K562 (cell line): ENCODE measurements at regions not wholly inside any gene's neighbourhood (a gene's known extent, or its start where the extent isn't known, plus 50 kb on each side); places are given as distances from the start of the nearest gene placed in this dataset.

Experiments
- ATAC-seq: fragments of 200-7000 bp; cut with Tn5 transposase; 3 replicates; pipeline ENCODE4 v1.9.1; 2020; ENCODE audit warnings: moderate library complexity
- BruUV-seq: library from RNA; stranded (reverse); fragments of 400-500 nt; replicated peaks from 2 replicates; lab custom pipeline; 2021; lab: Mats Ljungman, UMichigan
- CTCF ChIA-PET: fragments of 300-600 bp; formaldehyde crosslinking; extraction: SDS; loops from one replicate; lab custom pipeline; 2021; ENCODE audit warnings: low intra/inter-chr PET ratio; lab: Yijun Ruan, JAX
- POLR2A ChIA-PET: fragments of 300-600, 350-650 bp; sonication (Branson Sonifier 250); formaldehyde crosslinking; extraction: SDS; loops from one replicate; lab custom pipeline; 2021; ENCODE audit warnings: antibody characterized with exemption, inconsistent platforms; lab: Yijun Ruan, JAX
- DNase-seq, 4 experiments: peaks; one replicate each; pipeline versions ENCODE4 v3.0.0 to v3.0.0-alpha.2; 2011 to 2018; ENCODE audit warnings: low spot score in 3 of 4, mixed read lengths in 3 of 4; ENCODE audit errors: extremely low read depth in 1 of 4
- FAIRE-seq: peaks from 2 replicates; lab custom pipeline; 2011; peaks lifted over from hg19 to GRCh38; lab: Jason Lieb, UNC
- H2AFZ ChIP-seq: 2 replicates; pipeline ENCODE4 v1.6.0; 2011; ENCODE audit warnings: low read depth, low read length, control low read depth, inconsistent platforms
- H3K27ac ChIP-seq: fragments of 200-600 bp; 3 replicates; pipeline ENCODE4 v1.8.0; 2011; ENCODE audit warnings: low read depth, mild to moderate bottlenecking, control low read depth, inconsistent platforms, low read length, moderate library complexity, mixed read lengths; ENCODE audit errors: extremely low read depth
- H3K27me3 ChIP-seq, 2 experiments: fragments of 300-600 bp in 1 of 2; 2 replicates in 1 of 2; 3 replicates in 1 of 2; pipeline versions ENCODE4 v1.6.0 to v1.8.0; 2011; ENCODE audit warnings: inconsistent platforms in 2 of 2, low read length in 2 of 2, mild to moderate bottlenecking in 1 of 2, mixed read lengths in 1 of 2, moderate library complexity in 1 of 2; ENCODE audit not compliant: control insufficient read depth in 2 of 2, insufficient read depth in 2 of 2
- H3K36me3 ChIP-seq: fragments of 300-600 bp; 3 replicates; pipeline ENCODE4 v1.8.0; 2011; ENCODE audit warnings: mild to moderate bottlenecking, low read length, inconsistent platforms; ENCODE audit not compliant: control insufficient read depth, insufficient read depth
- H3K4me1 ChIP-seq, 2 experiments: fragments of 200-600 bp in 1 of 2; replicated peaks in 1 of 2; 2 replicates in 1 of 2; 3 replicates in 1 of 2; pipeline versions ENCODE4 v1.5.1 to v1.8.0; 2011; ENCODE audit warnings: inconsistent platforms in 2 of 2, low read length in 2 of 2, mild to moderate bottlenecking in 1 of 2, mixed read lengths in 1 of 2, moderate library complexity in 1 of 2; ENCODE audit not compliant: control insufficient read depth in 2 of 2, insufficient read depth in 2 of 2
- H3K4me2 ChIP-seq: 2 replicates; pipeline ENCODE4 v1.6.1; 2011; ENCODE audit warnings: low read length, control low read depth, inconsistent platforms, mixed read lengths; ENCODE audit not compliant: insufficient read depth
- H3K4me3 ChIP-seq: fragments of 200-600 bp; sonication (generic), shearing (Covaris generic); 2 replicates; pipeline ENCODE4 v1.5.1; 2016; ENCODE audit warnings: control low read depth, inconsistent platforms
- H3K79me2 ChIP-seq: fragments of 200-600 bp; 3 replicates; pipeline ENCODE4 v1.8.0; 2011; ENCODE audit warnings: low read length, inconsistent platforms; ENCODE audit not compliant: control insufficient read depth, insufficient read depth
- H3K9ac ChIP-seq, 2 experiments: 2 replicates each; pipeline versions ENCODE4 v1.6.0 to v1.6.1; 2011; ENCODE audit warnings: low read depth in 2 of 2, low read length in 2 of 2, control low read depth in 1 of 2, inconsistent platforms in 1 of 2, mild to moderate bottlenecking in 1 of 2, mixed read lengths in 1 of 2; ENCODE audit not compliant: insufficient read depth in 1 of 2
- H3K9me1 ChIP-seq: one replicate; pipeline ENCODE4 v1.6.0; 2011; ENCODE audit warnings: inconsistent platforms, mild to moderate bottlenecking, low read length, moderate library complexity; ENCODE audit not compliant: control insufficient read depth, insufficient read depth
- H3K9me3 ChIP-seq: replicated peaks from 2 replicates; pipeline ENCODE4 v1.5.1; 2011; ENCODE audit warnings: low read depth, low read length, inconsistent platforms; ENCODE audit not compliant: control insufficient read depth, insufficient read depth
- H4K20me1 ChIP-seq: replicated peaks from 2 replicates; pipeline ENCODE4 v1.6.1; 2011; ENCODE audit warnings: low read length, inconsistent platforms, mixed read lengths; ENCODE audit not compliant: control insufficient read depth, insufficient read depth
- ARHGAP35 ChIP-seq: fragments of 450-650 bp; IDR thresholded peaks from 2 replicates; pipeline ENCODE4 v1.6.1; 2018; ENCODE audit not compliant: partially characterized antibody
- BRD4 ChIP-seq: fragments of 200-600 bp; sonication (generic); IDR thresholded peaks from 2 replicates; pipeline ENCODE4 v1.6.1; 2017; ENCODE audit warnings: inconsistent platforms
- CBX3 ChIP-seq, 2 experiments: IDR thresholded peaks; 1 replicate in 1 of 2; 2 replicates in 1 of 2; pipeline ENCODE4 v1.6.1; 2012; ENCODE audit warnings: inconsistent platforms in 2 of 2, low read length in 2 of 2, borderline replicate concordance in 1 of 2, control low read depth in 1 of 2
- CCAR2 ChIP-seq: fragments of 200-400 bp; formaldehyde crosslinking; IDR thresholded peaks from 2 replicates; pipeline ENCODE4 v1.6.1; 2017; ENCODE audit warnings: mild to moderate bottlenecking, low read depth, low read length
- DDX20 ChIP-seq: fragments of 450-650 bp; IDR thresholded peaks from 2 replicates; pipeline ENCODE4 v1.6.1; 2016; ENCODE audit warnings: missing genetic modification characterization, low read depth, mild to moderate bottlenecking, missing compliant biosample characterization, moderate library complexity
- HNRNPL ChIP-seq: fragments of 200-400 bp; formaldehyde crosslinking; IDR thresholded peaks from 2 replicates; pipeline ENCODE4 v1.6.1; 2017; ENCODE audit warnings: low read depth, mild to moderate bottlenecking, low read length
- WHSC1 ChIP-seq: IDR thresholded peaks from one replicate; pipeline ENCODE4 v1.6.1; 2012; ENCODE audit warnings: low read length, control low read depth, inconsistent platforms
- WGBS: fragments of 100-300 bp; shearing (Covaris generic); methylation state at CpG from one replicate; pipeline ENCODE4 v1.1.6; 2016; ENCODE audit warnings: low coverage, mixed read lengths; ENCODE audit not compliant: insufficient coverage; ENCODE audit errors: missing lambda C conversion rate; 5-methylcytosine and 5-hydroxymethylcytosine counted together
- in situ Hi-C: fragments of 300-500 bp; cut with MboI; formaldehyde crosslinking; loops from 4 replicates; pipeline ENCODE4 v1.15.0; 2018; ENCODE audit warnings: inconsistent platforms, mixed read lengths
- intact Hi-C: fragments of 100-400 bp; cut with micrococcal nuclease; formaldehyde crosslinking; loops from 2 replicates; pipeline ENCODE4 v1.14.2; 2022
- TF ChIP-seq, protein P1 (sequence below): fragments of 250-450 bp; sonication (Bioruptor Pico); IDR thresholded peaks from 2 replicates; pipeline ENCODE4 v1.5.1; 2021; ENCODE audit warnings: mild to moderate bottlenecking
- TF ChIP-seq, protein P2 (sequence below): sonication (generic); formaldehyde crosslinking; IDR thresholded peaks from 2 replicates; pipeline ENCODE4 v1.8.1; 2022; ENCODE audit warnings: missing genetic modification reagents
- TF ChIP-seq, protein P3 (sequence below), 3 experiments: fragments of 200-800 bp in 1 of 3; fragments of 250-450 bp in 1 of 3; fragments of 450-650 bp in 1 of 3; sonication (Bioruptor Pico) in 1 of 3; sonication (Bioruptor generic) in 1 of 3; formaldehyde crosslinking in 1 of 3; IDR thresholded peaks; 2 replicates each; pipeline versions ENCODE4 v1.6.1 to v1.8.0; 2016 to 2022; ENCODE audit warnings: mild to moderate bottlenecking in 2 of 3, missing genetic modification characterization in 2 of 3, missing compliant biosample characterization in 1 of 3, moderate library complexity in 1 of 3

DNA sequence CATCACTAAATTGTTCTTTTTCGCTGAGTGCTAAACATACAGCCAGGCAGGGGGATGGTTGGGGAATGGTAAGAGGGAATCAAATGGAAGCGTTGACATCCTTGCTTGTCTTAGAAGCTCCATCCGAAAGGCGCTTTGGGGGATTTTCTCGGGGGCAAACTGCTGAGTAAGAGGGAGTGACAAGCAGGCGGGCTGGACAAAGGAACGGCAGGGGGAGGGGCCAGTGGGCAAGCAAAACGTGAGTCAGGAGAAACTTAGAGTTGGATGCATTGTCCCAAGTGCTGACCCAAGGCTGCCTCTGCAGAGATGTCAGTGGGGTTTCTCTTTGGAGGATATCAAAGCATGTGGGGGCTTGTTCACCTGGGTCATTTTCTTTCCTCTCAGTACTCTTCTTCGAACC, 480.5 kb downstream of the VRK1 start (continued):
- TF ChIP-seq, protein P1, sequence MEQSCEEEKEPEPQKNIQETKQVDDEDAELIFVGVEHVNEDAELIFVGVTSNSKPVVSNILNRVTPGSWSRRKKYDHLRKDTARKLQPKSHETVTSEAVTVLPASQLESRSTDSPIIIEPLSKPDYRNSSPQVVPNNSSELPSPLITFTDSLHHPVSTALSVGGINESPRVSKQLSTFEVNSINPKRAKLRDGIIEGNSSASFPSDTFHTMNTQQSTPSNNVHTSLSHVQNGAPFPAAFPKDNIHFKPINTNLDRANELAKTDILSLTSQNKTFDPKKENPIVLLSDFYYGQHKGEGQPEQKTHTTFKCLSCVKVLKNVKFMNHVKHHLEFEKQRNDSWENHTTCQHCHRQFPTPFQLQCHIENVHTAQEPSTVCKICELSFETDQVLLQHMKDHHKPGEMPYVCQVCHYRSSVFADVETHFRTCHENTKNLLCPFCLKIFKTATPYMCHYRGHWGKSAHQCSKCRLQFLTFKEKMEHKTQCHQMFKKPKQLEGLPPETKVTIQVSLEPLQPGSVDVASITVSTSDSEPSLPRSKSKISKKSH (CRISPR knock-in tag) = no peak
- TF ChIP-seq HNRNPL = no peak
- no peak for TF ChIP-seq ARHGAP35

DNA sequence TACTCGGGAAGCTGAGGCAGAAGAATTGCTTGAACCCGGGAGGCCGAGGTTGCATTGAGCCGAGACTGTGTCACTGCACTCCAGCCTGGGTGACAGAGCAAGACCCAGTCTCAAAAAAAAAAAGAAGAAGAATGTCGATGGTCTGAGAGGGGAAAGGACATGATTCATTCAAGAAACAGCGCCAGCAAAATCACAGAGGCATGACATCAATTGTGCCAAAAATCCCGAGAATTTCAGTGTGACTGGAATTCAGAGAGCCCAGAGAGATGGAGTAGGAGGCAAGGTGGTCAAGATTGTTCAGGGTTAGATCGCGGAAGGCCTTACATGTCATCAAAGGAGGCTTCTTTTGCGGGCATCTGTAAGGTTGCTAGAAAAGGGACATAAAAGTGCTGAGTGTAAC, 483.3 kb downstream of the VRK1 start:
- Histone ChIP-seq H3K9ac (no peak overlapping the region), H4K20me1 (no peaks in the 10 kb centered on the region), H3K27ac (no peak overlapping the region), H3K9me1 (no peaks in the 10 kb centered on the region), H3K79me2 (no peaks in the 10 kb centered on the region), H3K4me2 (no peak overlapping the region), H3K9me3 (no peaks in the 10 kb centered on the region), H3K4me1 (no peaks in the 10 kb centered on the region), H3K36me3 (no peaks in the 10 kb centered on the region), H2AFZ (no peak overlapping the region), H3K27me3 (no peaks in the 10 kb centered on the region), H3K4me3 (no peak overlapping the region)
- FAIRE-seq (no peak), ATAC-seq (no peak), DNase-seq (no peak)
- ChIA-PET CTCF (no interaction called here), POLR2A (interaction anchor here (0.7 kb wide), 1 partner anchor 18 kb away, joined by 3 read pairs; no protein-coding TSS in a partner anchor)
- intact Hi-C loops (no loop called here), in situ Hi-C loops (loop anchor here (25.0 kb wide), 1 partner anchor 693 kb away; no protein-coding TSS in a partner anchor)
- 5% methylated on average over 4 of the region's 10 CpGs for WGBS
- TF ChIP-seq BRD4 = no peak
- TF ChIP-seq, protein P2, sequence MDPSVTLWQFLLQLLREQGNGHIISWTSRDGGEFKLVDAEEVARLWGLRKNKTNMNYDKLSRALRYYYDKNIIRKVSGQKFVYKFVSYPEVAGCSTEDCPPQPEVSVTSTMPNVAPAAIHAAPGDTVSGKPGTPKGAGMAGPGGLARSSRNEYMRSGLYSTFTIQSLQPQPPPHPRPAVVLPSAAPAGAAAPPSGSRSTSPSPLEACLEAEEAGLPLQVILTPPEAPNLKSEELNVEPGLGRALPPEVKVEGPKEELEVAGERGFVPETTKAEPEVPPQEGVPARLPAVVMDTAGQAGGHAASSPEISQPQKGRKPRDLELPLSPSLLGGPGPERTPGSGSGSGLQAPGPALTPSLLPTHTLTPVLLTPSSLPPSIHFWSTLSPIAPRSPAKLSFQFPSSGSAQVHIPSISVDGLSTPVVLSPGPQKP (CRISPR knock-in tag) = no peak
- no peak for TF ChIP-seq WHSC1
- TF ChIP-seq, protein P3, sequence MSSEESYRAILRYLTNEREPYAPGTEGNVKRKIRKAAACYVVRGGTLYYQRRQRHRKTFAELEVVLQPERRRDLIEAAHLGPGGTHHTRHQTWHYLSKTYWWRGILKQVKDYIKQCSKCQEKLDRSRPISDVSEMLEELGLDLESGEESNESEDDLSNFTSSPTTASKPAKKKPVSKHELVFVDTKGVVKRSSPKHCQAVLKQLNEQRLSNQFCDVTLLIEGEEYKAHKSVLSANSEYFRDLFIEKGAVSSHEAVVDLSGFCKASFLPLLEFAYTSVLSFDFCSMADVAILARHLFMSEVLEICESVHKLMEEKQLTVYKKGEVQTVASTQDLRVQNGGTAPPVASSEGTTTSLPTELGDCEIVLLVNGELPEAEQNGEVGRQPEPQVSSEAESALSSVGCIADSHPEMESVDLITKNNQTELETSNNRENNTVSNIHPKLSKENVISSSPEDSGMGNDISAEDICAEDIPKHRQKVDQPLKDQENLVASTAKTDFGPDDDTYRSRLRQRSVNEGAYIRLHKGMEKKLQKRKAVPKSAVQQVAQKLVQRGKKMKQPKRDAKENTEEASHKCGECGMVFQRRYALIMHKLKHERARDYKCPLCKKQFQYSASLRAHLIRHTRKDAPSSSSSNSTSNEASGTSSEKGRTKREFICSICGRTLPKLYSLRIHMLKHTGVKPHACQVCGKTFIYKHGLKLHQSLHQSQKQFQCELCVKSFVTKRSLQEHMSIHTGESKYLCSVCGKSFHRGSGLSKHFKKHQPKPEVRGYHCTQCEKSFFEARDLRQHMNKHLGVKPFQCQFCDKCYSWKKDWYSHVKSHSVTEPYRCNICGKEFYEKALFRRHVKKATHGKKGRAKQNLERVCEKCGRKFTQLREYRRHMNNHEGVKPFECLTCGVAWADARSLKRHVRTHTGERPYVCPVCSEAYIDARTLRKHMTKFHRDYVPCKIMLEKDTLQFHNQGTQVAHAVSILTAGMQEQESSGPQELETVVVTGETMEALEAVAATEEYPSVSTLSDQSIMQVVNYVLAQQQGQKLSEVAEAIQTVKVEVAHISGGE (CRISPR knock-in tag; IDR thresholded peaks at IDR 0.05) = no peak
- TF ChIP-seq CBX3 (IDR thresholded peaks at IDR 0.05; ENCODE audit: borderline replicate concordance in 1 of 2, low read length in 2 of 2) = no peak
- TF ChIP-seq CCAR2 = no peak
- TF ChIP-seq DDX20 (tag) = no peak
- BruUV-seq = no TSS peak
